HL-60 (cell line): ENCODE measurements at regions not wholly inside any gene's neighbourhood (a gene's known extent, or its start where the extent isn't known, plus 50 kb on each side); places are given as distances from the start of the nearest gene placed in this dataset.

Source experiments
- GABPA ChIP-seq: IDR thresholded peaks from 2 replicates; pipeline ENCODE4 v1.6.1; 2012; ENCODE audit warnings: low read depth
- TF ChIP-seq, protein P1 (sequence below): IDR thresholded peaks from one replicate; pipeline ENCODE4 v1.5.1; 2011; ENCODE audit warnings: low read length, control low read depth, inconsistent platforms; ENCODE audit not compliant: insufficient read depth
- TF ChIP-seq, protein P2 (sequence below): IDR thresholded peaks from 2 replicates; pipeline ENCODE4 v1.6.1; 2012; ENCODE audit warnings: low read depth; ENCODE audit not compliant: insufficient replicate concordance

DNA sequence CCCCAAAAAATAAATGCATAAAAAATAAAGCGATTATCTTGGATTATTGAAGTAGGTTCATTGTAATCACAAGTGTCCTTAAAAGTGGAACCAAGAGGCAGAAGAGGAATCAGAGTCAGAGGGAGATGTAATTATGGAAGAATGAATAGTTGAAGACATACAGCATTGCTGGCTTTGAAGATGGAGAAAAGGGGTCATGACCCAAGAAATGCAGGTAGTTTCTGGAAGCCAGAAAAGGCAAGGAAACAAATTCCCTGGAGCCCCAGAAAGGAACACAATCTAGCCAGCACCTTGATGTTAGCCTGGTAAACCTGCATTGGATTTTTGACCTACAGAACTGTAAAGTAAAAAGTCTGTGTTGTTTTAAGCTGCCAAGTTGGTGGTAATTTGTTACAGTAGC, 57.5 kb upstream of the PTGR2 start:
- TF ChIP-seq, protein P1, sequence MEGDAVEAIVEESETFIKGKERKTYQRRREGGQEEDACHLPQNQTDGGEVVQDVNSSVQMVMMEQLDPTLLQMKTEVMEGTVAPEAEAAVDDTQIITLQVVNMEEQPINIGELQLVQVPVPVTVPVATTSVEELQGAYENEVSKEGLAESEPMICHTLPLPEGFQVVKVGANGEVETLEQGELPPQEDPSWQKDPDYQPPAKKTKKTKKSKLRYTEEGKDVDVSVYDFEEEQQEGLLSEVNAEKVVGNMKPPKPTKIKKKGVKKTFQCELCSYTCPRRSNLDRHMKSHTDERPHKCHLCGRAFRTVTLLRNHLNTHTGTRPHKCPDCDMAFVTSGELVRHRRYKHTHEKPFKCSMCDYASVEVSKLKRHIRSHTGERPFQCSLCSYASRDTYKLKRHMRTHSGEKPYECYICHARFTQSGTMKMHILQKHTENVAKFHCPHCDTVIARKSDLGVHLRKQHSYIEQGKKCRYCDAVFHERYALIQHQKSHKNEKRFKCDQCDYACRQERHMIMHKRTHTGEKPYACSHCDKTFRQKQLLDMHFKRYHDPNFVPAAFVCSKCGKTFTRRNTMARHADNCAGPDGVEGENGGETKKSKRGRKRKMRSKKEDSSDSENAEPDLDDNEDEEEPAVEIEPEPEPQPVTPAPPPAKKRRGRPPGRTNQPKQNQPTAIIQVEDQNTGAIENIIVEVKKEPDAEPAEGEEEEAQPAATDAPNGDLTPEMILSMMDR, result no peak
- TF ChIP-seq GABPA, result no peak
- TF ChIP-seq, protein P2, sequence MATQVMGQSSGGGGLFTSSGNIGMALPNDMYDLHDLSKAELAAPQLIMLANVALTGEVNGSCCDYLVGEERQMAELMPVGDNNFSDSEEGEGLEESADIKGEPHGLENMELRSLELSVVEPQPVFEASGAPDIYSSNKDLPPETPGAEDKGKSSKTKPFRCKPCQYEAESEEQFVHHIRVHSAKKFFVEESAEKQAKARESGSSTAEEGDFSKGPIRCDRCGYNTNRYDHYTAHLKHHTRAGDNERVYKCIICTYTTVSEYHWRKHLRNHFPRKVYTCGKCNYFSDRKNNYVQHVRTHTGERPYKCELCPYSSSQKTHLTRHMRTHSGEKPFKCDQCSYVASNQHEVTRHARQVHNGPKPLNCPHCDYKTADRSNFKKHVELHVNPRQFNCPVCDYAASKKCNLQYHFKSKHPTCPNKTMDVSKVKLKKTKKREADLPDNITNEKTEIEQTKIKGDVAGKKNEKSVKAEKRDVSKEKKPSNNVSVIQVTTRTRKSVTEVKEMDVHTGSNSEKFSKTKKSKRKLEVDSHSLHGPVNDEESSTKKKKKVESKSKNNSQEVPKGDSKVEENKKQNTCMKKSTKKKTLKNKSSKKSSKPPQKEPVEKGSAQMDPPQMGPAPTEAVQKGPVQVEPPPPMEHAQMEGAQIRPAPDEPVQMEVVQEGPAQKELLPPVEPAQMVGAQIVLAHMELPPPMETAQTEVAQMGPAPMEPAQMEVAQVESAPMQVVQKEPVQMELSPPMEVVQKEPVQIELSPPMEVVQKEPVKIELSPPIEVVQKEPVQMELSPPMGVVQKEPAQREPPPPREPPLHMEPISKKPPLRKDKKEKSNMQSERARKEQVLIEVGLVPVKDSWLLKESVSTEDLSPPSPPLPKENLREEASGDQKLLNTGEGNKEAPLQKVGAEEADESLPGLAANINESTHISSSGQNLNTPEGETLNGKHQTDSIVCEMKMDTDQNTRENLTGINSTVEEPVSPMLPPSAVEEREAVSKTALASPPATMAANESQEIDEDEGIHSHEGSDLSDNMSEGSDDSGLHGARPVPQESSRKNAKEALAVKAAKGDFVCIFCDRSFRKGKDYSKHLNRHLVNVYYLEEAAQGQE, result no peak
